T-helper 9 cell (primary cell): ENCODE measurements at regions not wholly inside any gene's neighbourhood (a gene's known extent, or its start where the extent isn't known, plus 50 kb on each side); places are given as distances from the start of the nearest gene placed in this dataset.

Experiments
- DNase-seq: peaks from one replicate; pipeline ENCODE4 v3.0.0-alpha.2; 2020

- DNase-seq, result no peak
Observed at GRCh38 chr1:29875557-29876028, 639.3 kb downstream of the PTPRU start.

GRCh38 chr1:29870621-29871020 is 634.3 kb downstream of the PTPRU start:
- DNase-seq, result no peak

GRCh38 chr1:29869802-29870201 is 633.5 kb downstream of the PTPRU start:
- no peak for DNase-seq

GRCh38 chr1:29868944-29869343 is 632.6 kb downstream of the PTPRU start:
- no peak for DNase-seq

- no peak for DNase-seq
Observed at GRCh38 chr1:29868096-29868495, 631.8 kb downstream of the PTPRU start.

- no peak for DNase-seq
Observed at GRCh38 chr1:29865051-29865450, 628.7 kb downstream of the PTPRU start.

GRCh38 chr1:29864431-29865022 is 628.2 kb downstream of the PTPRU start:
- DNase-seq, result no peak

- DNase-seq, result no peak
Observed at GRCh38 chr1:29861922-29862321, 625.6 kb downstream of the PTPRU start.

- DNase-seq, result no peak
Observed at GRCh38 chr1:29861446-29861845, 625.1 kb downstream of the PTPRU start.

GRCh38 chr1:29860681-29861080 is 624.4 kb downstream of the PTPRU start:
- DNase-seq, result no peak

- no peak for DNase-seq
Observed at GRCh38 chr1:29860056-29860455, 623.7 kb downstream of the PTPRU start.

GRCh38 chr1:29859126-29859525 is 622.8 kb downstream of the PTPRU start:
- no peak for DNase-seq

- no peak for DNase-seq
Observed at GRCh38 chr1:29858646-29859045, 622.3 kb downstream of the PTPRU start.

GRCh38 chr1:29856340-29857114 is 620.2 kb downstream of the PTPRU start:
- DNase-seq, result no peak

GRCh38 chr1:29855561-29856160 is 619.3 kb downstream of the PTPRU start:
- no peak for DNase-seq

GRCh38 chr1:29854700-29855276 is 618.5 kb downstream of the PTPRU start:
- DNase-seq, result no peak

GRCh38 chr1:29853716-29854330 is 617.5 kb downstream of the PTPRU start:
- no peak for DNase-seq

GRCh38 chr1:29852248-29852647 is 615.9 kb downstream of the PTPRU start:
- DNase-seq, result no peak

GRCh38 chr1:29851691-29852090 is 615.4 kb downstream of the PTPRU start:
- no peak for DNase-seq

GRCh38 chr1:29849991-29850757 is 613.9 kb downstream of the PTPRU start:
- DNase-seq, result no peak

- DNase-seq, result peak; percentile 4
Observed at GRCh38 chr1:29849038-29849750, 612.9 kb downstream of the PTPRU start.

- DNase-seq, result no peak
Observed at GRCh38 chr1:29845910-29846309, 609.6 kb downstream of the PTPRU start.
